H9 (cell line): ENCODE measurements at regions not wholly inside any gene's neighbourhood (a gene's known extent, or its start where the extent isn't known, plus 50 kb on each side); places are given as distances from the start of the nearest gene placed in this dataset.

Source experiments
- DNase-seq: peaks from one replicate; pipeline ENCODE4 v3.0.0-alpha.2; 2017
- H2AFZ ChIP-seq: one replicate; pipeline ENCODE4 v1.6.1; 2013; ENCODE audit warnings: mild to moderate bottlenecking, low read length, control low read depth, moderate library complexity
- H2AK5ac ChIP-seq: 2 replicates; pipeline ENCODE4 v1.6.1; 2013; ENCODE audit warnings: low read length, control low read depth, mixed read lengths; ENCODE audit not compliant: insufficient read length
- H2BK120ac ChIP-seq: one replicate; pipeline ENCODE4 v1.6.1; 2013; ENCODE audit warnings: low read depth, mild to moderate bottlenecking, low read length, control low read depth, inconsistent platforms; ENCODE audit not compliant: poor library complexity, severe bottlenecking
- H2BK12ac ChIP-seq: 2 replicates; pipeline ENCODE4 v1.6.1; 2013; ENCODE audit warnings: low read length, control low read depth, mixed read lengths, low read depth; ENCODE audit not compliant: insufficient read length
- H2BK15ac ChIP-seq: 2 replicates; pipeline ENCODE4 v1.6.1; 2013; ENCODE audit warnings: low read depth, low read length, control low read depth
- H2BK20ac ChIP-seq: one replicate; pipeline ENCODE4 v1.6.1; 2013; ENCODE audit warnings: low read depth, mild to moderate bottlenecking, low read length, control low read depth, inconsistent platforms; ENCODE audit not compliant: poor library complexity, severe bottlenecking
- H2BK5ac ChIP-seq: 2 replicates; pipeline ENCODE4 v1.6.1; 2013; ENCODE audit warnings: low read length, control low read depth, mixed read lengths; ENCODE audit not compliant: insufficient read length
- H3K14ac ChIP-seq: 2 replicates; pipeline ENCODE4 v1.6.1; 2013; ENCODE audit warnings: low read length, control low read depth; ENCODE audit not compliant: insufficient read depth
- H3K18ac ChIP-seq: 2 replicates; pipeline ENCODE4 v1.6.1; 2013; ENCODE audit warnings: low read depth, mild to moderate bottlenecking, mixed read lengths, low read length, control low read depth; ENCODE audit not compliant: insufficient read length
- H3K23ac ChIP-seq: 2 replicates; pipeline ENCODE4 v1.6.1; 2013; ENCODE audit warnings: low read length, control low read depth, mixed read lengths, low read depth; ENCODE audit not compliant: insufficient read length
- H3K23me2 ChIP-seq: 2 replicates; pipeline ENCODE4 v1.6.1; 2013; ENCODE audit warnings: low read depth, mild to moderate bottlenecking, mixed read lengths, low read length, control low read depth; ENCODE audit not compliant: insufficient read length, poor library complexity, severe bottlenecking
- H3K27ac ChIP-seq: 2 replicates; pipeline ENCODE4 v1.5.1; 2013; ENCODE audit warnings: low read length, control low read depth, mixed read lengths, low read depth; ENCODE audit not compliant: insufficient read length
- H3K27me3 ChIP-seq: 2 replicates; pipeline ENCODE4 v1.6.1; 2013; ENCODE audit warnings: low read length, control low read depth, inconsistent platforms; ENCODE audit not compliant: insufficient read depth
- H3K4ac ChIP-seq: 2 replicates; pipeline ENCODE4 v1.6.1; 2013; ENCODE audit warnings: low read depth, mild to moderate bottlenecking, control low read depth, inconsistent platforms, low read length, moderate library complexity
- H3K4me1 ChIP-seq: 2 replicates; pipeline ENCODE4 v1.6.1; 2013; ENCODE audit warnings: low read length, control low read depth, inconsistent platforms; ENCODE audit not compliant: insufficient read depth
- H3K4me2 ChIP-seq: 2 replicates; pipeline ENCODE4 v1.6.1; 2013; ENCODE audit warnings: low read length, control low read depth, mixed read lengths; ENCODE audit not compliant: insufficient read length, insufficient read depth
- H3K56ac ChIP-seq: 2 replicates; pipeline ENCODE4 v1.6.1; 2013; ENCODE audit warnings: low read depth, mild to moderate bottlenecking, mixed read lengths, low read length, control low read depth; ENCODE audit not compliant: insufficient read length
- H3K79me1 ChIP-seq: 2 replicates; pipeline ENCODE4 v1.6.1; 2013; ENCODE audit warnings: low read depth, mild to moderate bottlenecking, moderate library complexity, low read length, control low read depth, inconsistent platforms; ENCODE audit not compliant: insufficient read depth, poor library complexity, severe bottlenecking
- H3K79me2 ChIP-seq: 2 replicates; pipeline ENCODE4 v1.6.1; 2013; ENCODE audit warnings: low read length, control low read depth, inconsistent platforms; ENCODE audit not compliant: insufficient read depth
- H3K9ac ChIP-seq: 2 replicates; pipeline ENCODE4 v1.6.1; 2013; ENCODE audit warnings: low read length, control low read depth, mixed read lengths; ENCODE audit not compliant: insufficient read length; ENCODE audit errors: extremely low read depth
- H3K9me3 ChIP-seq: one replicate; pipeline ENCODE4 v1.6.1; 2013; ENCODE audit warnings: low read depth, low read length, inconsistent platforms; ENCODE audit not compliant: control insufficient read depth
- H3T11ph ChIP-seq: one replicate; pipeline ENCODE4 v1.6.1; 2013; ENCODE audit warnings: mild to moderate bottlenecking, low read length, control low read depth, inconsistent platforms
- H4K20me1 ChIP-seq: one replicate; pipeline ENCODE4 v1.6.1; 2013; ENCODE audit not compliant: control insufficient read depth, insufficient read length, insufficient read depth
- H4K5ac ChIP-seq: 2 replicates; pipeline ENCODE4 v1.6.1; 2013; ENCODE audit warnings: low read depth, mild to moderate bottlenecking, mixed read lengths, low read length, control low read depth; ENCODE audit not compliant: insufficient read length
- H4K8ac ChIP-seq: replicated peaks from 2 replicates; pipeline ENCODE4 v1.6.1; 2013; ENCODE audit warnings: low read length, control low read depth, mixed read lengths, low read depth; ENCODE audit not compliant: insufficient read length
- H4K91ac ChIP-seq: 2 replicates; pipeline ENCODE4 v1.6.1; 2013; ENCODE audit warnings: low read depth, mild to moderate bottlenecking, moderate library complexity, mixed read lengths, low read length, control low read depth; ENCODE audit not compliant: insufficient read length
- H3K27ac Mint-ChIP-seq, 3 experiments: 2 replicates in 2 of 3; 3 replicates in 1 of 3; pipeline ENCODE4 v1.8.0; 2020 to 2021; ENCODE audit warnings: mixed read lengths in 3 of 3, mild to moderate bottlenecking in 1 of 3, moderate library complexity in 1 of 3
- H3K27me3 Mint-ChIP-seq: 2 replicates; pipeline ENCODE4 v1.8.0; 2021; ENCODE audit warnings: low read depth, mild to moderate bottlenecking, moderate library complexity, mixed read lengths
- H3K36me3 Mint-ChIP-seq, 3 experiments: 2 replicates in 2 of 3; 3 replicates in 1 of 3; pipeline ENCODE4 v1.8.0; 2020 to 2021; ENCODE audit warnings: low read depth in 3 of 3, mixed read lengths in 3 of 3; ENCODE audit not compliant: insufficient read depth in 1 of 3
- H3K4me1 Mint-ChIP-seq, 2 experiments: 2 replicates each; pipeline ENCODE4 v1.8.0; 2020; ENCODE audit warnings: mixed read lengths in 2 of 2
- H3K4me3 Mint-ChIP-seq, 2 experiments: 2 replicates in 1 of 2; 3 replicates in 1 of 2; pipeline ENCODE4 v1.8.0; 2020 to 2021; ENCODE audit warnings: mild to moderate bottlenecking in 2 of 2, mixed read lengths in 2 of 2, moderate library complexity in 1 of 2
- H3K9me3 Mint-ChIP-seq, 2 experiments: 2 replicates in 1 of 2; 3 replicates in 1 of 2; pipeline ENCODE4 v1.8.0; 2020; ENCODE audit warnings: mild to moderate bottlenecking in 2 of 2, mixed read lengths in 2 of 2, moderate library complexity in 1 of 2
- TF ChIP-seq, protein P1 (sequence below): fragments of 200-600 bp; sonication (generic); conservative IDR thresholded peaks from 3 replicates; pipeline ENCODE4 v1.8.0; 2021; ENCODE audit warnings: antibody characterized with exemption, mild to moderate bottlenecking

DNA sequence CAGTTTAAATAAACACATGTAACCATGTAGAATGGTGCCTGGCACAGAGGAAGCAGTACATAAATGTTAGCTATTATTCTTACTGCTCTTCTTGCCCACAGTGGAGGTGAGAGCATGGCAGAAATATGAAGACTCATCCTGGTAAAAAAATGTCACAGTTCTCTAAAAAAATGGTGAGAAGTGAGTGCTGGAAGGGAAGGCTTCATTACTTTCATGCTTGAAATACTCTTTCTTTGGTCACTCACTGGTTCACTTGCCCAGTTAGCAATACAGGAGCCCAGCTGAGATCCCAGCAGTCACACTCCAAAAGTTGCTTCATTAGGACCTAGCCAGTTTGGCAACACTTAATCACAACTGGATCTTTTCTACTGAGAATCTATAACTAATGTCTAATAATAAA, 1017.2 kb downstream of the TUSC7 start:
- H3K4me3 Mint-ChIP-seq, result no peak overlapping the region
- no peaks in the 10 kb centered on the region; a peak in 1 of 5 replicates for H3K9me3 Mint-ChIP-seq
- no peak overlapping the region for H3K18ac ChIP-seq
- H4K5ac ChIP-seq, result no peak overlapping the region
- no peak overlapping the region for H3K14ac ChIP-seq
- H3K27ac Mint-ChIP-seq, result no peak overlapping the region
- H3K56ac ChIP-seq, result no peak overlapping the region
- H2BK15ac ChIP-seq, result no peak overlapping the region
- no peak overlapping the region for H3K9ac ChIP-seq
- no peak overlapping the region for H2AK5ac ChIP-seq
- TF ChIP-seq, protein P1, sequence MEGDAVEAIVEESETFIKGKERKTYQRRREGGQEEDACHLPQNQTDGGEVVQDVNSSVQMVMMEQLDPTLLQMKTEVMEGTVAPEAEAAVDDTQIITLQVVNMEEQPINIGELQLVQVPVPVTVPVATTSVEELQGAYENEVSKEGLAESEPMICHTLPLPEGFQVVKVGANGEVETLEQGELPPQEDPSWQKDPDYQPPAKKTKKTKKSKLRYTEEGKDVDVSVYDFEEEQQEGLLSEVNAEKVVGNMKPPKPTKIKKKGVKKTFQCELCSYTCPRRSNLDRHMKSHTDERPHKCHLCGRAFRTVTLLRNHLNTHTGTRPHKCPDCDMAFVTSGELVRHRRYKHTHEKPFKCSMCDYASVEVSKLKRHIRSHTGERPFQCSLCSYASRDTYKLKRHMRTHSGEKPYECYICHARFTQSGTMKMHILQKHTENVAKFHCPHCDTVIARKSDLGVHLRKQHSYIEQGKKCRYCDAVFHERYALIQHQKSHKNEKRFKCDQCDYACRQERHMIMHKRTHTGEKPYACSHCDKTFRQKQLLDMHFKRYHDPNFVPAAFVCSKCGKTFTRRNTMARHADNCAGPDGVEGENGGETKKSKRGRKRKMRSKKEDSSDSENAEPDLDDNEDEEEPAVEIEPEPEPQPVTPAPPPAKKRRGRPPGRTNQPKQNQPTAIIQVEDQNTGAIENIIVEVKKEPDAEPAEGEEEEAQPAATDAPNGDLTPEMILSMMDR, result no peak
- H2BK20ac ChIP-seq, result no peak overlapping the region
- no peaks in the 10 kb centered on the region for H3K4me1 ChIP-seq
- H4K20me1 ChIP-seq, result no peaks in the 10 kb centered on the region
- H3K36me3 Mint-ChIP-seq, result no peaks in the 10 kb centered on the region
- H3K27ac ChIP-seq, result no peak overlapping the region
- no peaks in the 10 kb centered on the region for H3K9me3 ChIP-seq
- no peak overlapping the region for H2AFZ ChIP-seq
- H3K4me1 Mint-ChIP-seq, result no peaks in the 10 kb centered on the region
- no peak overlapping the region for H2BK5ac ChIP-seq
- H3K23ac ChIP-seq, result no peak overlapping the region
- H3K4me2 ChIP-seq, result no peak overlapping the region
- no peaks in the 10 kb centered on the region for H3K27me3 Mint-ChIP-seq
- H2BK120ac ChIP-seq, result no peak overlapping the region
- H3K4ac ChIP-seq, result no peak overlapping the region
- H4K8ac ChIP-seq, result no peak overlapping the region
- H3K27me3 ChIP-seq, result no peaks in the 10 kb centered on the region
- H2BK12ac ChIP-seq, result no peak overlapping the region
- no peak overlapping the region for H4K91ac ChIP-seq
- no peaks in the 10 kb centered on the region for H3K79me2 ChIP-seq
- DNase-seq, result no peak
- no peaks in the 10 kb centered on the region for H3K79me1 ChIP-seq
- H3T11ph ChIP-seq, result no peak overlapping the region
- no peaks in the 10 kb centered on the region for H3K23me2 ChIP-seq
